ENCODE measurements at regions not wholly inside any gene's neighbourhood (a gene's known extent, or its start where the extent isn't known, plus 50 kb on each side); places are given as distances from the start of the nearest gene placed in this dataset.
"Not testable (repeated sequence)": the region's sequence is repeated elsewhere in the genome, so short reads cannot be mapped to it uniquely, and the experiment has no call there.

DNA sequence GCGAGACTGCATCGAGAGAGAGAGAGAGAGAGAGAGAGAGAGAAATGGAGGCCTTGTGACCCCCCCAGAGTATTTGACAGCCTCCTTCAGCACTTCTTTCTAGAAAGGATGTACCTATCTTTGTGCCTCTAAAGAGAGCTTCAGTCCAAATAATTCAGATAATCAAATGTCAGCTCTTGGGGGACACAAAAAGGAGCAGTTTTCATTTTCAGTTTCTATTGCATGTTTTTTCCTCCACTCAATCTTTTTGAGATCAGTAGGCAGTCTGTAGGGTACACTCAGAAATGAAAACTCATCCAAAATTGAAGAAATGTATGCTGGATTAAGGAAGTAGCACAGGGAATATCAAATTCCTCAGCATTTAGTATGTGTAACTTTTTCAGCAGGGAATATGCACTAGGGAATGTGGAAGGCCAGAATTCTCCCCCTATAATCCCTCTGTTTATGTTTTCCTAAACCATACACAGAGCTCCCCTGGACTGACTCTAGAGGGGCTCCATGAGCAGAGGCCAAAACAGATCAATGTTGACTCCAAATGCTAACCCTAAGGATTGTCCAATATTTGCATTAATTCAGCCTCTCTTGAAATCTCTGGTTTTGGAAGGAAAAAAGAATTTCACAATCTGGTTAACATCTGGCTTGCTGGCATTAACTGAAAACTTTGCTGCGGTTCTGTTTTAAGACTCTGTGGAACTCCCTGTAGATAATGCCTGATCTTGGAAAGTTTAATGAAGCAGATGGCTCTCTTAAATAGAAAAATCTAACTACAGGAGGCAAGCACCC lies 250.1 kb downstream of the CEMIP2 start:
- DNase-seq (ENCODE audit: extremely low read depth in 1 of 11, low read depth in 9 of 11, low spot score in 4 of 11): no peak

DNA sequence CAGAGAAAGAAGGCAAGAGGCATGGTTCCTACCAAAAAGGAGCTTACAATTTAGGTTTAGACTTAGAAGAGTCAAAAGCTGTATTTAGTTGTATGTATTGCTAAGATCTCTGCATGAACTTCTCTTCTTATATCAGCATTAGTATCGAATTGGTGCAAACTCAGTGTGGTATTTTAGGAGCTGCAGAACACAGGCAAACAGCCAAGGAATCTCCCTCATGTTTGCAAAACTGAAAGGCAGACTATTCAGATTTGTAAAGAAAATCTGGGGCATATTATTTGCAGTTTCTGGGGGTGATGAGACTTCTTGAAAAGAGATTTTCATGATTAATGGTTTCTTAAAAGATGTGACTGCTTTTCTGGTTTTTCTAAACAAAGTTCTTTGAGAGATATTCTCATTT lies 252.7 kb downstream of the CEMIP2 start:
- no peak for DNase-seq (ENCODE audit: extremely low read depth in 1 of 11, low read depth in 9 of 11, low spot score in 4 of 11)

DNA sequence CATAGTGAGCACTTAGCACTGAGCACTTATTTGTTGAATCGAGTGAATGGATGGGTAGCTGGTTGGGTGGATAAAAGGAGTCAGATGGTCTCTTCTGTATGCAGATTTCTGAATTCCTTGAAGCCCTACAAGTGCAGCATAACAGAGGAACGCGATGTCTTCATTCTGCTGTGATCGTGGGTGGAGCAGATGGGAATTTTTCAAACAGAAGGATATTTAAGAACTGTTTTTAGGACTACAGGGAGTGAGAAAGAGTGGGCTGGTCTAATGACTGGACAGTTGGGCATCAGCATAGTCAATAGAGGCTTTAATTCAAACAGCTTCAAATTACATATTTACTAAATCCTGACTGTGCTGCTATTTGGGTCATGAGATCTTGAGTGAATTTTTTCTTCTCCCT lies 253.2 kb downstream of the CEMIP2 start:
- DNase-seq (ENCODE audit: extremely low read depth in 1 of 11, low read depth in 9 of 11, low spot score in 4 of 11): no peak

DNA sequence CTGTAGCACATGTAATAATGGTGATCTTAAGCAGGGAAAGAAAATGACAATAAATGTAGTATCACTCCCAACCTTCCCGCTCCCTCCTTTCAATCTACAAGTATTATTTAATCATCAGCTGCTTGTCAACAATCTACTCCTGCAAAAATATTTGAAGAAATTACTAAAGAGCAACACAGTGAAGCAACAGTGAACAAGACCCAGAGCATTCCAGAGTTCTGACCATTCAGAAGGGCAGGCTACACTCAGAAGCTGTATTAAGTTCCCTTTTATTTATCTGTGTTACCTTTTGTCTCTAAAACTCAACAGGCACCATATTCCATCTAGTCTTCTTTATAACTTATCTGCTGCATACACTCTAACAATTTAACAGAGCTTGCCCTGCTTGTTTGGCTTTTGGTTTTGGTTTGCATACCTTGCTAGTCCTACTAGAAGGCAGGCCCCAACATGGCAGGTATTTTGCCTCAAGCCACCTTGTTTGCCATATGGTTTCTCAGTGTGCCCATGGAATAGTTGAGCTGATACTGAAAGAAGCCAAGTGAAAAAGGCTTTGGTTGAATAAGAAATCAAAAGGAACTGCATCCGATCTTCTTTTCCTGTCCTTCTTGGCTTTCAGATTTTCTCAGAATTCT lies 253.9 kb downstream of the CEMIP2 start:
- no peak for DNase-seq (ENCODE audit: extremely low read depth in 1 of 11, low read depth in 9 of 11, low spot score in 4 of 11)

GRCh38 chr9:71509054-71509453 lies 259.3 kb downstream of the CEMIP2 start:
- DNase-seq (ENCODE audit: extremely low read depth in 1 of 11, low read depth in 9 of 11, low spot score in 4 of 11): no peak

GRCh38 chr9:71508141-71508540 lies 260.2 kb downstream of the CEMIP2 start:
- not testable (repeated sequence) for DNase-seq (ENCODE audit: extremely low read depth in 1 of 11, low read depth in 9 of 11, low spot score in 4 of 11)

DNA sequence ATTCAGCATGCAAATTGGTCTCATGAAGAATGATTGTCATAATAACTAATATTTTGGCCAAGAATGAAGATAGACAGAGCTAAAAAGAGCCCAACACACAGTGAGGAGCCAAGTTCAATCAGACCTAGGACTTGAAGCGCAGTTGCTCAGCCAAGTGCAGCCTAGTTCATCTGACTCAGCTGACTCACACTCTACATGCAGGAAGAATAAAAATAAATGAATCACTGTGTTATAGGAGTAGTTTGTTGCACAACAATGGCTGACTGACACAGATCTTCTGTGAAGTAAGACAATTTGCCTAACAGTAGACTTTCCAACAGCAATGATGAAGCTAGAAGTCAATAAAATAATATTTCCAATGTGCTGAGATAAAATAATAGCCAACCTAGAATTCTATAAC lies 261.5 kb downstream of the CEMIP2 start:
- DNase-seq (ENCODE audit: extremely low read depth in 1 of 11, low read depth in 9 of 11, low spot score in 4 of 11): no peak

DNA sequence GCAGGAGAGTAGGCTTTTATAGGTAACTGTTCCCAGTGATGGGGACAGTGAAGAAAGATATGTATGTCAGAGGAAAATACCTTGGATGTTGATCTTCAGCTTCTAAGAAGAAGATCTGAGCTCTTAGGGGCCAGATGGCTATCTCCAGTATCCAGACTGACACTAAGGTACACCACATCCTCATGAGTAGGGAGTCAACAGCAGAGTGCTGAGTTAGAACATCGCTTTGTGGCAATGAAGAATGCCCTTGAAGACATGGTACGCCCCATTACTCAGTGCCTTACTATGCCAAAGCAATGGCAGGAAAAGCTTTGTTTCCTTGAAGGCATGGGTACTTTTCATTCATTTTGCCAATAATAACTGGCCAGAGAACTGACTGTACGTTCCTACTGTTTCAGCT lies 263.7 kb downstream of the CEMIP2 start:
- no peak for DNase-seq (ENCODE audit: extremely low read depth in 1 of 11, low read depth in 9 of 11, low spot score in 4 of 11)

DNA sequence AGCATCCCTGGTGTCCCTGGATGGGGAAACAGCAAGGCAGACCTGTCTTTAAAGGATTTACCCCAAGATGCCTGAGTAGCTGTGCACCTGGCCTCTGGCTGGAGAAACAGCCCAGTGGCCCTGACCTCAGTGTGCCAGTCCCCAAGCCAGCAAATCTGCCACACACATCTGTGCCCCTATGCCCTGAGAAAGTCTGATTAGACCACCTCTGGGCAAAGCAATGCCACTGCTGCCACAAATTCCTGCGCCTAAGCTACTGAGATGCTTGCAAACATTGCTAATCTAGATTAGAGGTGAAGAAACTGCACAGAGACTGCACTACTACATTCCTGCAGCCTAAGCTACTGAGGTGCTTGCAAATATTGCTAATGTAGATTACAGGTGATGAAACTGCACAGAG lies 269.6 kb downstream of the CEMIP2 start:
- no peak for DNase-seq (ENCODE audit: extremely low read depth in 1 of 11, low read depth in 9 of 11, low spot score in 4 of 11)

DNA sequence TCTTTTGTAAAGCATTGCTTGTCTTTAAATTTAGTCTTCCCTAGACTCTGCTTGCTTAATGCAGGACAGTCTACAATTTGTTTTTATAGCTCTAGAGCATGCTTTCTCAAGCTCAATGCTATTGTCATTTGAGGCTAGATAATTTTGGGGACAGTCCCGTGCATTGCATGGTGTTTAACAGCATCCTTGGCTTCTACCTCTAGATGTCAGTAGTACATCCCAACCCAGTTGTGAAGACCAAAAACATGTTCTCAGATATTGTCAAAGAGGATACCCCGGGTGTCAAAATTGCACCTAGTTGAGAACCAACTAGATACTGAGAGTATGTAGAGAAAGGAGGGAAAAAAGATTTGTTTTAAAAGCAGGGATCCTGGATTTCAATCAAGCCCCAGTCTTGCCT lies 277.5 kb downstream of the CEMIP2 start:
- no peak for DNase-seq (ENCODE audit: extremely low read depth in 1 of 11, low read depth in 9 of 11, low spot score in 4 of 11)

DNA sequence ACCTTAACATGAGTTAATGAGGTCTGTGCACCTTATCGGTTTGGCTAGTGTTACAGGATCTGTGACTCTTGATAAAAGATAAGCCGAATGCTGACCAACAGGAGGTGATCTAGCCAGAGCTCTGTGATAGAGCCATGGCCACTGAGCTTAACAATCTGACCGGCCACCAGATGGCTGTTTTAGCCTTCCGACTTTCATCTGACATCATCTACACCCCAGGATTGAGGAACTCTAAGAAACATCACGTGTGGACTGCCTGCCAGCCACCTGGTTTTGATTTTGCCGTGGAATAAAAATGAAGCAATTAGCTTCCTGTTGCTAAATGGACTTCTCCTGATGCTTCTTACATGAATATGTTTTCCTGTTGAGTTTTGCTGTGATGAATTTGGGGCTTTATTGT lies 281.3 kb downstream of the CEMIP2 start:
- DNase-seq (ENCODE audit: extremely low read depth in 1 of 11, low read depth in 9 of 11, low spot score in 4 of 11): no peak

- no peak for DNase-seq (ENCODE audit: extremely low read depth in 1 of 11, low read depth in 9 of 11, low spot score in 4 of 11)
These were observed 283.0 kb downstream of the CEMIP2 start for GRCh38 chr9:71485326-71485725.

GRCh38 chr9:71483436-71483835 lies 284.9 kb downstream of the CEMIP2 start:
- no peak for DNase-seq (ENCODE audit: extremely low read depth in 1 of 11, low read depth in 9 of 11, low spot score in 4 of 11)

DNA sequence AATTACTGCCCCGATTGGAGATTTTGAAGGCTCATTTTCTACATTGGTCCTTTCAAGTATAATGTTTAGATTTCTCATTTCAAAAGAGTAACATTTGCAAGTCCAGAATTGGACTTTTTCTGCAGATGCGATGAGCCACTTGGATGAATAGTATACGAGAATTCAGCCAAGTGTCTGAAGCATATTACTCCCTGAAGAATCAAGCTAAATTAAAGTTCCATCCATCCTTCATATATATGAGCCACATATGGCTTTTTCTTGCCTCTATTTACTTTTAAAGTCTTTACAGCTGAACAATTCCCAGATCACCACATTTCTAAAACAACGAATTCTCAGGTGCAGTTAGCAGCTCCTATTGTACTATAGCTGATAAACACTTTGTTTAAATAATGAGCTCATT lies 288.7 kb downstream of the CEMIP2 start:
- no peak for DNase-seq (ENCODE audit: extremely low read depth in 1 of 11, low read depth in 9 of 11, low spot score in 4 of 11)

DNA sequence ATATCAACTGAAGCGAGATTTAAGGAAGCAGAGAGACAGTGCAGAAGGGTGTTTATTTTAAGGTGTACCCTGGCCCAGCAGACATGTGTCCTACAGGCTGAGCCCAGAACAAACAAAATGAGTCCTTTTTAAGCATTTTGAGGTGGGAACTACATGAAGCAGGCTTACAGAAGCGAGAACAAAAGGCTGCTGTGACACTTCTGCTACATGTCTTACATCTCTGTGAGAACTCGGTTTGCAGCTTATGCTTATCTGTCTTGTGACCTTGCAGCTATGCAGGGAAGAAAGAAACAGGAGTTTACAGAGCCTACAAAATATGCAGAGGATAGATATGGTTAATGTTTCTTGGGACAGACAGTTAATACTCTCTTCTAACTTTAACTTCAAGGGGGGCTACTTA lies 295.9 kb downstream of the CEMIP2 start:
- DNase-seq (ENCODE audit: extremely low read depth in 1 of 11, low read depth in 9 of 11, low spot score in 4 of 11): no peak

- DNase-seq (ENCODE audit: extremely low read depth in 1 of 11, low read depth in 9 of 11, low spot score in 4 of 11): no peak
These were observed 302.9 kb downstream of the CEMIP2 start for GRCh38 chr9:71465392-71465791.

- DNase-seq (ENCODE audit: extremely low read depth in 1 of 11, low read depth in 9 of 11, low spot score in 4 of 11): no peak
These were observed 309.2 kb downstream of the CEMIP2 start for GRCh38 chr9:71459082-71459481.

GRCh38 chr9:71446473-71447411 lies 321.6 kb downstream of the CEMIP2 start:
- DNase-seq (ENCODE audit: extremely low read depth in 1 of 11, low read depth in 9 of 11, low spot score in 4 of 11): peak; percentile 9 to 89 (median 75)

DNA sequence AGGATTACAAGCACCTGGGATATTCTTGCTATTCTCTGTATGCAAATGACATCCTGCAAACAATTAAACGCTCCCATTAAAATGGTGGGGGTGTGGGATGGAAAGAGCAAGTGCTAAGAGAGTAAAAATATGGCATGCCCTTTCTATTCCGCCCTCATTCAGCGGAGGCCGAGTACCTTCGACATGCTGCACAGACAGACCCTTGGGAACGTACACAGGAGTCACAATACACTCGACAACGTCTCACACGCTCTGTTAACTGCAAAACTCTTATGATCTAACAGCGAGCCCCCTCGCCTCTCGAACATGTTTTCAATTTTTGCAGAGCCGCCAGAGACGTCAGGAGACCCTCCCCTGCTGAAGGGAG lies 322.2 kb downstream of the CEMIP2 start:
- DNase-seq (ENCODE audit: extremely low read depth in 1 of 11, low read depth in 9 of 11, low spot score in 4 of 11): no peak

DNA sequence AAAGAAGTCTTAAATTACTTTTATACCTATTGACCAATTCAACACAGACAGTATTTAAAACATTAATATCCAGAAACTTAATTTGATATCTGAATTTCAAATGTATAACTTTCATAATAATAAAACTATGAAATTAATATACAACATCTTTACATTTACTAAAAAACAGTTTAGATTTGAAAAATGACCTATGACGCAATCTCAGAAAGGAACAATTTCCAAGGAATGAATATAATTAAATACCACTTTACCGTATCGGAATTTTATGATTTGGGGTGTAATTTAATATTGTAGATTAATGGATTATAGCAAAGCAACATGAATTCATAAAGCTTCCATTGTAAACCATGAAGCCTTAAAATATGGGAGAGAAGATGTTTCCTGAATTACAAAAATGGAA lies 321.5 kb upstream of the TRPM3 start:
- DNase-seq (ENCODE audit: extremely low read depth in 1 of 11, low read depth in 9 of 11, low spot score in 4 of 11): no peak

All from renal cortex interstitium (tissue), 11 donors.